ENCODE measurements at regions not wholly inside any gene's neighbourhood (a gene's known extent, or its start where the extent isn't known, plus 50 kb on each side); places are given as distances from the start of the nearest gene placed in this dataset.
"Not testable (repeated sequence)": the region's sequence is repeated elsewhere in the genome, so short reads cannot be mapped to it uniquely, and the experiment has no call there.

DNA sequence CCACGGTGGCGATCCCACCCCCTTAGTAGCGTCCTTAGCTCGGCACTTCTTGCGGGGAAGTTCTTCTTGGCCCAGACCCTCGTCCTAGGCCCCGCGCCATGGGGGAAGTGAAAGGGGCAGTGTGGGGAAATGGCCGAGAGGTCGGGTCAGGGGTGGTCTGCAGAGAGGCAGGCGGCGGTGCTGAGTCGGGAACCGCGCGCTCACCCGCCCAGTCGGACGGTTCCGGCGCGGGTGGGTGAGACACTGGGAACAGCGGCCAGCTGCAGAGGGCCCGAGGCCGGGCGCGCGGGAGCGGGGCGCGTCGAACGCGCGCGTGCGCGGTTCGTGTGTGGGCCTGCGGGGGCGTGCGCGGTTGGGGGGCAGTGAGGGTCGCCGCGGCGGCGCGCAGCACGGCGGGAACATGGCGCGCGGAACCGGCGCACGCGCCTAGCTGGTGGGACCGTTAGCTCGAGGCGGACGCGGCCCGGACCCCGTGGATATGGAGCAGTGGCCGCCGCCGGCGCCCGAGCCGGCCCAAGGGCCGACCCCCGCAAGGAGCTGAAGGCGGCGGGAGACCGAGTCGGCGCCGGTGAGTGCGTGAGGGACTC, 246.9 kb downstream of the GOLGA6L6 start:
- no peak overlapping the region for H3K27ac ChIP-seq
- no peak overlapping the region for H3K4me3 ChIP-seq
- intact Hi-C loops (cut with DNase I), result no loop called here
- peaks cover 0 to 30% of the 10 kb centered on the region in 2 donors for H3K9me3 ChIP-seq
- H3K36me3 ChIP-seq, result no peaks in the 10 kb centered on the region
- peaks cover 0 to 6% of the 10 kb centered on the region in 2 donors for H3K27me3 ChIP-seq
- TF ChIP-seq, protein P1, sequence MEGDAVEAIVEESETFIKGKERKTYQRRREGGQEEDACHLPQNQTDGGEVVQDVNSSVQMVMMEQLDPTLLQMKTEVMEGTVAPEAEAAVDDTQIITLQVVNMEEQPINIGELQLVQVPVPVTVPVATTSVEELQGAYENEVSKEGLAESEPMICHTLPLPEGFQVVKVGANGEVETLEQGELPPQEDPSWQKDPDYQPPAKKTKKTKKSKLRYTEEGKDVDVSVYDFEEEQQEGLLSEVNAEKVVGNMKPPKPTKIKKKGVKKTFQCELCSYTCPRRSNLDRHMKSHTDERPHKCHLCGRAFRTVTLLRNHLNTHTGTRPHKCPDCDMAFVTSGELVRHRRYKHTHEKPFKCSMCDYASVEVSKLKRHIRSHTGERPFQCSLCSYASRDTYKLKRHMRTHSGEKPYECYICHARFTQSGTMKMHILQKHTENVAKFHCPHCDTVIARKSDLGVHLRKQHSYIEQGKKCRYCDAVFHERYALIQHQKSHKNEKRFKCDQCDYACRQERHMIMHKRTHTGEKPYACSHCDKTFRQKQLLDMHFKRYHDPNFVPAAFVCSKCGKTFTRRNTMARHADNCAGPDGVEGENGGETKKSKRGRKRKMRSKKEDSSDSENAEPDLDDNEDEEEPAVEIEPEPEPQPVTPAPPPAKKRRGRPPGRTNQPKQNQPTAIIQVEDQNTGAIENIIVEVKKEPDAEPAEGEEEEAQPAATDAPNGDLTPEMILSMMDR (IDR thresholded peaks at IDR 0.05), result no peak
- ATAC-seq (no peak), DNase-seq (peak in 1 of 4 donors; percentile 91)
- no peaks in the 10 kb centered on the region for H3K4me1 ChIP-seq

- intact Hi-C loops (cut with DNase I); DNase-seq; ATAC-seq: not testable (repeated sequence)
Observed at GRCh38 chr15:20292422-20293005, 249.1 kb downstream of the GOLGA6L6 start.

DNA sequence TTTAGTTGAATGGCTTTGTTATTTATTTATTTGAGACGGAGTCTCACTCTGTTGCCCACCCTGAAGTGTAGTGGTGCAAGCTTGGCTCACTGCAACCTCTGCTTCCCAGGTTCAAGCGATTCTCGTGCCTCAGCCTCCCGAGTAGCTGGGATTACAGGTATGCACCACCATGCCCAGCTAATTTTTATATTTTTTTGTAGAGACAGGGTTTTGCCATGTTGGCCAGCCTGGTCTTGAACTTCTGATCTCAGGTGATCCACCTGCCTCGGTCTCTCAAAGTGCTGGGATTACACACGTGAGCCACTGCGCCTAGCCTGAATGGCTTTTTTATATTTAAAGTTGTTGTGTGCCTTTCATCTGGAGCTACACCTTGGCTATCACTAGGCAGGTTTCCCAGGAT, 250.0 kb downstream of the GOLGA6L6 start:
- intact Hi-C loops (cut with DNase I); H3K4me3 ChIP-seq; H3K27ac ChIP-seq; DNase-seq; ATAC-seq; H3K4me1 ChIP-seq; H3K36me3 ChIP-seq: not testable (repeated sequence)
- Histone ChIP-seq H3K27me3 (peaks cover 0 to 11% of the 10 kb centered on the region in 2 donors), H3K9me3 (peaks cover 0 to 24% of the 10 kb centered on the region in 2 donors)

More at GRCh38 chr15:20292422-20293005, 249.1 kb downstream of the GOLGA6L6 start:
- H3K36me3 ChIP-seq, H3K27ac ChIP-seq, H3K4me1 ChIP-seq, H3K4me3 ChIP-seq: not testable (repeated sequence)
- peaks cover 0 to 11% of the 10 kb centered on the region in 2 donors for H3K27me3 ChIP-seq
- H3K9me3 ChIP-seq, result peaks cover 0 to 24% of the 10 kb centered on the region in 2 donors

GRCh38 chr15:20290606-20291005, 251.0 kb downstream of the GOLGA6L6 start:
- ATAC-seq; H3K27ac ChIP-seq; H3K36me3 ChIP-seq; DNase-seq; intact Hi-C loops (cut with DNase I); H3K4me1 ChIP-seq; H3K4me3 ChIP-seq: not testable (repeated sequence)
- H3K9me3 ChIP-seq, result peaks cover 0 to 23% of the 10 kb centered on the region in 2 donors
- H3K27me3 ChIP-seq, result peaks cover 0 to 11% of the 10 kb centered on the region in 2 donors

- H3K27ac ChIP-seq; ATAC-seq; H3K36me3 ChIP-seq; H3K4me1 ChIP-seq; H3K4me3 ChIP-seq; DNase-seq; intact Hi-C loops (cut with DNase I): not testable (repeated sequence)
- Histone ChIP-seq H3K27me3 (peaks cover 0 to 11% of the 10 kb centered on the region in 2 donors), H3K9me3 (peaks cover 0 to 14% of the 10 kb centered on the region in 2 donors)
Observed at GRCh38 chr15:20289538-20290103, 252.0 kb downstream of the GOLGA6L6 start.

- H3K27ac ChIP-seq; H3K4me3 ChIP-seq; H3K4me1 ChIP-seq; H3K9me3 ChIP-seq; DNase-seq; H3K36me3 ChIP-seq; intact Hi-C loops (cut with DNase I); ATAC-seq: not testable (repeated sequence)
- peaks cover 0 to 11% of the 10 kb centered on the region in 2 donors for H3K27me3 ChIP-seq
Observed at GRCh38 chr15:20288800-20289537, 252.6 kb downstream of the GOLGA6L6 start.

DNA sequence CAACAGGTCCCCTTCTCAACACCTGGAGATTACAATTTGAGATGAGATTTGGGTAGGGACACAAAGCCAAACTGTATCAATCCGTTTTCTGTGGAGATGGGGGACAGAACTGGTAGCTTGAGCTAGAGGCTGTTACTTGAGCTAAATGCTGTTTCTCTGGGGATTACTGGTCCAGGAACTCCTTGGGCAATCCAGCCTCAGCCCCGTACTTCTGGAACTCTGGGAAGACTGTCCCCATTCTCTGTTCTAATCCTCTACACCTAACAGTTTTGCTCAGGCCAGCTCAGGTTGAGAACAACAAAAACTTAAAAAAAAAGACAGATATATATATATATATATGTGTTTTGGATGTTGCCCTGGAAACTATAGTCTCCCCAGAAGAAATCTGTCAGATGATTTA, 255.0 kb downstream of the GOLGA6L6 start:
- H3K36me3 ChIP-seq; intact Hi-C loops (cut with DNase I); H3K4me1 ChIP-seq; DNase-seq; ATAC-seq; H3K4me3 ChIP-seq; H3K27ac ChIP-seq; H3K27me3 ChIP-seq: not testable (repeated sequence)
- H3K9me3 ChIP-seq, result peaks cover 0 to 14% of the 10 kb centered on the region in 2 donors

- ATAC-seq; H3K27ac ChIP-seq; H3K36me3 ChIP-seq; H3K4me3 ChIP-seq; H3K4me1 ChIP-seq; intact Hi-C loops (cut with DNase I); DNase-seq; H3K27me3 ChIP-seq: not testable (repeated sequence)
- H3K9me3 ChIP-seq, result peaks cover 0 to 21% of the 10 kb centered on the region in 2 donors
Observed at GRCh38 chr15:20285696-20286300, 255.8 kb downstream of the GOLGA6L6 start.

DNA sequence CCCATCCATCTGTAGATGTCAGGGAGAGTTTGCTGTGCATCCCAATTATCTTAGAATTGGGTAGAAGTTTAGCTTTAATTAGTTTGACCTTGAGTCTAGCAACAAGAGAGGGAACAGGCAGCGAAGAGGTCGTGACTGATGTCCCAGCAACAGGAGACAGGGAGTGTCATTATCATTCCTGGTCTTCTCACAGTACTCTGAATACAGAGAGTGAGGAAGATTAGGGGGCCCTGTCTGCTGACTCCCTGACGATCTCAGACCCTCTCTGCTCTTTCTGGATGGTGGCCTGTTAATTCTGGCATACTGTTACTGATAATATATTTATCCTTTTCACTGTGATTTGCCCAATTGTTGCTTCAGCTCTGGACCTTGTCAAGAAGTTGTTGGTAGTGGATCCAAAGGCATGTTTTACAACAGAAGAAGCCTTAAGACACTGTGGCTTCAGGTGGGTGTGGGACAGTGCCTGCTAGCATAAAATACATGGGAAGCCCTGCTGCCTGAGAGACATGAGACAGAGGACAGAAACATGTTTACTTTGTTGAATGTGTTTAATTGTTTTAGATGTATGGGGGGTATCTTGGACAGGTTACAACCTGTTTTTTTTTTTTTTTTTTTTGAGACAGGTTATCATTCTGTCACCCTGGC, 256.6 kb downstream of the GOLGA6L6 start:
- H3K36me3 ChIP-seq; H3K27ac ChIP-seq; intact Hi-C loops (cut with DNase I): not testable (repeated sequence)

DNA sequence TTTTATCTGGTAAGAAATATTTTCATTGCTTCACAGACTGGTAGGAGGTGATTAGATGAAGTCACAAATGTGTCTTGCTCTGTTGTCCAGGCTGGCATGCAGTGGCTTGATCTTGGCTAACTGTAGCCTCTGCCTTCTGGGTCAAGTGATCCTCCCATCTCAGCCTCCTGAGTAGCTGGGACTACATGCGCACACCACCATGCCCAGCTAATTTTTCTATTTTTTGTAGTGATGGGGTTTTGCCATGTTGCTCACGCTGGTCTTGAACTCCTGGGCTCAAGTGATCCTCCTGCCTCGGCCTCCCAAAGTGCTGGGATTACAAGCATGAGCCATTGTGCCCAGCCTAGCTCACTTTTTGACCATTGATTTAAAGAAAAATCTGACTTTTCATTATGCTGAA, 257.9 kb downstream of the GOLGA6L6 start:
- H3K4me3 ChIP-seq; intact Hi-C loops (cut with DNase I); H3K27me3 ChIP-seq; H3K27ac ChIP-seq; H3K36me3 ChIP-seq; DNase-seq; H3K4me1 ChIP-seq; ATAC-seq: not testable (repeated sequence)
- peaks cover 0 to 38% of the 10 kb centered on the region in 2 donors for H3K9me3 ChIP-seq

More for the DNA sequence above, 256.6 kb downstream of the GOLGA6L6 start:
- not testable (repeated sequence) for DNase-seq, H3K27me3 ChIP-seq, H3K4me3 ChIP-seq, ATAC-seq, H3K4me1 ChIP-seq
- peaks cover 0 to 29% of the 10 kb centered on the region in 2 donors for H3K9me3 ChIP-seq

GRCh38 chr15:20282491-20282943, 259.1 kb downstream of the GOLGA6L6 start:
- H3K4me1 ChIP-seq; H3K27ac ChIP-seq; intact Hi-C loops (cut with DNase I); H3K27me3 ChIP-seq; H3K4me3 ChIP-seq; H3K36me3 ChIP-seq; ATAC-seq: not testable (repeated sequence)
- H3K9me3 ChIP-seq, result peaks cover 0 to 46% of the 10 kb centered on the region in 2 donors
- peak in 1 of 4 donors; percentile 88 for DNase-seq
